SKM-1 treated with dmso at 0.1 percent for 144 hours (cell line): ENCODE measurements at regions not wholly inside any gene's neighbourhood (a gene's known extent, or its start where the extent isn't known, plus 50 kb on each side); places are given as distances from the start of the nearest gene placed in this dataset.

Source experiments
- DNase-seq: peaks from one replicate; lab custom pipeline; 2025; ENCODE audit not compliant: unreplicated experiment; lab: John Stamatoyannopoulos, UW

- DNase-seq = no peak
Observed at GRCh38 chr13:26942184-26942583, 181.6 kb upstream of the GPR12 start.

DNA sequence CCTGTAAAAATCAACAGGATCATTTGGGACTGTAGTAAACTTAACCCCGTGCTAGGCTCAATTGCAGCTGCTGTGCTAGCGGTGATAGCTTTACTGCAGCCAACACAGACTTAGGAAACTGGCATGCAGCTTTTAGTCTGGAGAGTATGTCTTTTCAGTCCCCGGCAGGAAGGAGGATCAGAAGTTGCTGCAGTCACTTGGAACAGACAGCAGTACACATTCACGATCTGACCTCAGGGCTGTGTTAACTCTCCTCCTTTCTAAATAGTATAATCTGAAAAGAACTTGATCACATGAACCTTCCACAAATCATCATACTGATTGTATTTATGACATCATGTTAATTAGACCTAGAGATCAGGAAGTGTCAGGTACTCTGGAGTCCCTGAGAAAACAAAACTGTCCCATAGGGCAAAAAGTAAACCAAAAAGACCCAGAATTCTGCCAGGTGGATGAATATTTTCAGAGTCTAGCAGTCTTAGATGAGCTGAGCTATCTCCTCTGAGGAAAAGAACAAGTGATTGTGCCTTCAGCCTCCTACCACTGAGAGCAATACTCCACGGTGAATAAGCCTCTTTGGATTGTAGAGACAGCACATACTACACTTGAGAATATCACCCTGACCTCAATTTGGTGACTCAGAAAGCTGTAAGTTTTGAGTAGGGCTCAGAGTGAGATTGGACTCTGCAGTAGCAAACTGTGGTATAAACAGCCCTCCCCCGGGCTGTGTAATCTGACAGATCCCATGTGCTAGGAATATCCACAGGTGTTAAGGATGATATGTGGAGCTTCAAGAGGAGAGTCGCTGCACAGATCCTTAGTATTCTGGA, 181.0 kb upstream of the GPR12 start:
- no peak for DNase-seq

DNA sequence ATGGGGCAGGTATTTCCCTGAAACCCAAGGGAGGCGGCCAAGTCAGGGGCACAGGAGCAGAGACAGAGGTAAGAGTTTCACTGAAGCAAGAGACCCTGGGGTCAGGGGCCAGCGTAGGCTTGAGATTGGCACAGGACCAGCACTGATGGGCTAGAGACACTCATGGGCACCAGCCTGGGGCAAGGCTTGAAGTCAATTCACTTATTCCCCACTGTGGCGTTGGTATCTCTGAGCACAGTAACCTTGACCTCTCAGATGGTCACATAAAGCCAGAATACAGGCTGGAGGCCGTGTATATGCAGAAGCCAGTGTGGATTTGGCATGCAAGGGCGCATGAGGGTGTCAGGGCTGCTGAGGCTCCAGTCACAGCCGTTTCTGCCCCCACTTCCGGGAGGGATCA, 173.5 kb upstream of the GPR12 start:
- DNase-seq = no peak

DNA sequence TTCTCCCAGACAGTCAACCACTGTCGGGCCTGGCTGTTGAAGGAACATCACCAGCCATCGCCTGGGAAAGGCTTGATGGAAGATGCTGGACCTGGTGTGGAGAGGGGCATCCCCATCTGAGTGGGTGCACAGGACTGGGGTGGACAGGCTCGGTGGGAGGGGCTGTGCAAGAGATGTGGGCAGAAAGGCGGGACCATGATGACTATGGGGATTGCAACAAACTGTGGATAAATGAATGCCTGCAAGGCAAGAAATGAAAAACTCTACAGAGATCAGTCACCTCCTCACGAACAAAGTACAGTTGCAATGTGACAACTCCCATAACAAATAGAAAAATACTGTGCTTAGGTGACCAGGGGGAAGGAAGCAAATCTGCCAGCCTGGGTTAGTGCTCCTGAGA, 171.9 kb upstream of the GPR12 start:
- DNase-seq = no peak

DNA sequence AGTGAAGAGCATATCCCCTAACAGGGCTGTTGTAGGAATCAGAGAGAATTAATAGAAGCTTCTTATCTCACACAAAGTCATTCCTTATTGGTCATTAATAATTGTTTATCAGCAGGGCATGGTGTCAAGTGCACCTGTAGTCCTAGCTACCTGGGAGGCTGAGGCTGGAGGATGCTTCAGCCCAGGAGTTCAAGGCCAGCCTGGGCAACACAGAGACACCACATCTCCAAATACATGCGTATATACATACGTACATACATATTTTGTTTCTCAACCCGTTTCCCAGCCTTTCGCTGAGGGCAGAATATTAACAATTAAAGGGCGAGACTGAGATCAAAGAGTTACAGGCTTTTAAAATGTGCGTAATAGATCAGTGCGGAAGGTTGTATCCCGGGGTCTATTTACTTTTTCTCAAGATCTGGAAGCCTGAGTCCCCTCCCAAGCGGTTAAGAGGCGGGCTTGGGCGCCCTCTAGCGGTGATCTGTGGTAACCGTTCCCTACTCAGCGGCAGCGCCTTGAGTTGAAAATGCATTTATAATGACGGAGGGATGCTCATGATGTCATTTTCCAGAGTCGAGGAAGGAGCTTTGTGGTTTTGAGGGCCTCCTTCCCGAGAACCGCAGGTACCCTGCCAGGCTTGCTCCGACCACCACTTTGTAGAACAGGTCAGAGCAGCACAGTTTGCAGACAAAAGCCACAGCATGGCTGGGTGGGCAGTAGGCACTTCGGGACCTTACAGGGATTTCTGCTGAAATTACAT, 169.6 kb upstream of the GPR12 start:
- peak; percentile 46 for DNase-seq

DNA sequence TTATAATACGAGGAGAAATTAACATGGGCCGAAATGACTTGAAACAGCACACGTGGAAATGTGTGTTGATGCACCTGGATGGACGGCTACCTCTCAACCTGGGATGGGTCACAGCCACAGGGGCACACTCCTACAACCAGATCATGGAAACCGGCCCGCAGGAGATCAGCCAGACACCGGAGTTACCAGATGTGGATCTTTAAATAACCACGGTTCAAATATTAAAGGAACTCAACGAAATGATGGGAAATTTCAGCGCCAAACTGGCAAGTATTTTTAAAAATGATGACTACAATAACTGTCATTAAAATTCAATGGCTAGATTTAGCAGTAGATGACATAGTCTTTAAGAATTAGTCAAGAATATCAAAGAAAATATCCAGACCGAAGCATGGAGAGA, 166.9 kb upstream of the GPR12 start:
- DNase-seq = no peak

- no peak for DNase-seq
Observed at GRCh38 chr13:26926371-26926770, 165.8 kb upstream of the GPR12 start.

- no peak for DNase-seq
Observed at GRCh38 chr13:26923824-26924605, 163.4 kb upstream of the GPR12 start.

GRCh38 chr13:26921918-26922317, 161.3 kb upstream of the GPR12 start:
- no peak for DNase-seq

DNA sequence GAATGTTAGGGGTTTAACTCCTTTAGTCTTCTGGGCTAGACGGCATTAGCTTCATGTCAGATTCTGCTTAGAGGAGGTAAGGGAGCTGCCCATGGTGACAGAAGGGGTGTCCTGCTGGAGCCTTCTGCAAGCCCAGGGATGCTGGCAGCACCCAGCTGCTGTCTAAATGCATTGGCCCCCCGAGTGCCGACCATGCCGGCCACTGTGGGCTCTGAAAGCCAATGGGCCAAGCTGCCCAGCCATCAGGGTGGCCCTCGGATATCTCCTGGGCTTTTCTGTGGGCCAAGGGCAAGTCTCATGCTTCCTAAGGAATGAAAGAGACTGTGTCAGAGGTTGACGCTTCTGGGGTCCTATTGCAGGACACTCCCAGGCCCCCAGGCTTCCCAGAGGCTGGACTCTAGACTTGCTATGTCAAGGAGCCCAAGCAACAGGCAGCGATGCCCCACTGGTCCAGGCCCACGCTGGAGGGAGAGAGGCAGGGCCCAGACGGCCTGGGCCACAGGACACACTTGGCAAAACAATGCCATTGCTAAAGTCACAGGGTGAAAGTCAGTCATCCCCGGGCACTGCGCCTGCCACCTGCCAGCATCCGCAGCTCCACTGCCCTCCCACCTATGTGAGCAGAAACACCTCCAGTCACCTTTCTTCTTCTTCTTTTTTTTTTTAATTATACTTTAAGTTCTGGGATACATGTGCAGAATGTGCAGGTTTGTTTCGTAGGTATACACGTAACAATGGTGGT, 160.2 kb upstream of the GPR12 start:
- DNase-seq = no peak

- DNase-seq = no peak
Observed at GRCh38 chr13:26919732-26920131, 159.1 kb upstream of the GPR12 start.

DNA sequence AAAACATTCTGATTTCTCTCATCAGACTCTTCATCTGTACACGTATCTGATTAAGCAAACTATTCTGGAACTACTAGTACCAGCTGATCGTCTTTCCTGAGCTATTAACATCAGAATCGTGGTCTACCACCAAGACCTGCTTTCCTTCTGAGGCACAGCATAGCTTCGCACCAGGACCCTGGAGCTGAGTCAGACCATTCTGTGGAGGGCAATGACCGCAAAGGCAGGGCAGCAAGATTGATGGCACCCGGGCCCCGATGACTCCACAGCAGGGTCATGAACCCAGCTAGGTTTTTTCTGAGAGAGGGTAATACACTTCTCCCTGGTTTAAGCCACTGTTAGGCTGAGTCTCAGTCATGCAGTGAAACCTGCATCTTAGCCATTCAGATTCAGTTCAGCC, 158.7 kb upstream of the GPR12 start:
- DNase-seq = no peak

DNA sequence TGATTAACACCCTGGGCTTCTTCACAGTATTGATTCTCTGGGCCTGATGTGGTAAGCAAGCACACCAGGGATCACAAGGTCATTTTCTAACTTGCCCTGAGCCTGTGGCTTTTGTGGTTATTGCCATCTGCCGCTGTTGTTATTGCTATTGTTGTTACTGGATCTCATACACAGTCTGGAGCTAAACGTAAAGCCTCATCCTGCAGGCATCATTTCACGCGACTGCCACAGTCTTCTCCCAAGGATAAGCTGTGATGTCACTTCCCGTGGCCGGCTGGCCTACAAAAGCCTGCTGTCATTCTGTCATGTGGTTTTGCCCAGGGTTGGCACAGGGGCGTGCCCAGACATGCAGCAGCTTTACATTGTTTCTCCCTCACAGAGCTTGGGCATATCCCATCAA, 154.0 kb upstream of the GPR12 start:
- DNase-seq = no peak

DNA sequence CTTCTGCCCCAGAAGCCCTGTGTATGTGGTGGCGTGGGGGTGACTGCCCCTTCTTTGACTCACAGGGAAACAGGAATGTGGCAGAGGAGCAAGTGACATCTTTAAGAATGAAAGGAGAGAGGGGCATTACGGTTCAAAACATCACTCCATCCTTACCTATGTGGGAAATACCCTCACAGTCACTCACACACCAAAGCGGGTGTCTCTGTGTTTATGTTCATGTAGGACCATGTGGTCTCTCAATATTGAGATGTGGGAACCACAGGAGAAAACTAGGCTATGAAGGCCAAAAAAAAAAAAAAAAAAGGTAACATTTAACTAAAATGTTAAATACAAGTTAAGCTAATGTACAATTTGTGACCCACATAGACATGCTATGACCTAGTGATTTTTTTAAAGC, 153.6 kb upstream of the GPR12 start:
- DNase-seq = no peak

GRCh38 chr13:26910754-26911465, 150.3 kb upstream of the GPR12 start:
- DNase-seq = no peak

DNA sequence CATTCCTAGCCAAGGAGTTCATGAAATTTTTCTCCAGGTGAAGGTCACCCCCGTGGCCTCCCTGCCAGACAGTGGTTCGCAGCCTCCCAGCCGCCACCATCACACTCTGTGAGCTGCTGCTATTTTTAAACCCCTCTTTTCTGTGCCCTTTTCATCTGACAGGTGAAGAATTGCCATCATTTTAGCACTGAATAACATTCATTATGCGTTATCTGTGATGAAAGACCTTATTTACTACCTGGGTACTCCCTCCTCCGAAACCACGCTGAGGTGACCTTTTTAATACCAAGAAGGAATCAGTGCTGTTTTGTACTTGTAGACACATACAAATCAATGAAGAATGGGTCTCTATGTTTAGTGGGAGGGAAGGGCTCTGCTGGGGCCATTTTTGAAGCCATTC, 148.9 kb upstream of the GPR12 start:
- no peak for DNase-seq

DNA sequence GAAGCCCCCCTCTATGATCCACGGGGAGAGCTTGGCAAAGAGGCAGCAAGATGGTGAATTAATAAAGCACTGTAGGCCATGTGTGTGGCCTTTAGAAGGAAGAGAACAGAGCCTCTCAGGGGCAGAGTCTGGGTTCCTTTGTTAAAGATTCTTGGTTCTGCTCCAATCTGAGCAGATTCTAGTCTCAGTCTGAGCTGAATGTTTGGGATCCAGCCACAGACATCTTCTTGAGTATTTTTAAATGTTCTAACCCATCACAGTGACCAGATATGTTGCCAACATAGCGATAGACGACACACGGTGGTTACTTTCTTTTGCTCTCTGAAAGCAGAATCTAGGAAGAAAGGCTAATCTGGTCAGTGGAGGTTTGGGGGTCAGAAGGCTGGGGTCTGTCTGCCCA, 147.5 kb upstream of the GPR12 start:
- DNase-seq = no peak

GRCh38 chr13:26899202-26899601, 138.6 kb upstream of the GPR12 start:
- no peak for DNase-seq

DNA sequence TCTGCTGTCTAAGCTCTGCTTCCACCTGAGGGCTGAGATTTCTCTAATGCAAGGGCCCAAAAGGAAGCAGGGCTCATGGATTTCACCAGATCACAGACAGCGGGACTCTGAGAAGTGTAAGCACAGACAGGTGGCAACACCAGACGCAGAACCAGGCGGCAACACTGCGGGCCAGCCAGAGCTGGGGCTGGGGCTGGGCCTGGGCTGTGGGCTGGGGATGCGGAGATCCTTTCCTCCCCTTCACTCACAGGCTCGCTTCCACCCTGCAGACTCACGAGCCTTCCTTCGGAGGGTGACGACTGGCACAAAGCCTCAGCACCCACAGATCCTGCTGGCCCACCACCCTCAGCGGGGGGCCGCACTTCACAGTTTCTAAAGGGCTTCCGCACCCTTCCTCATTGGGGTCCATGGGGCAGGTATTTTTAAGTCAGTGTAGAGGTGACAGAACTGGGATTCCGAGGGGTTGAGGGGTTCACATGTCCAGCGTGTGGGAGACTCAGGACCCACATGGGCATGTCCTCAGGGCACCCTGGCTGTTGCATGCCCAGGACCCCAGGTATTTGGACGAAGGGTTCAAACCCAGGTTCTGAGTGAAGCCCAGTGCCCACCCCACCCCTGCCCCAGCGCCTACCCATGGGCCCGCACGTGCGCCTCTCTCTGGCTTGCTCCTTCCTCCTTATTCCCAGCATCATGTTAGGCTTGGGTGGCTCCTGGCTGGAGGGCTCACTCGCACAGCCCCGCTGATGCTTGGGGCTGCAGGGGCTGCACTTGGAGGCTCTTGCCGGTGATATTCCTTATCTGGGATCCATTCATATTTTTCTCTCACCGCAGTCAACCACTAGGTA, 137.3 kb upstream of the GPR12 start:
- DNase-seq = no peak
